Right atrium auricular region (tissue), 2 donors: ENCODE measurements at regions not wholly inside any gene's neighbourhood (a gene's known extent, or its start where the extent isn't known, plus 50 kb on each side); places are given as distances from the start of the nearest gene placed in this dataset.

Experiments
- DNase-seq: peaks from one replicate; pipeline ENCODE4 v3.0.0-alpha.2; 2019; ENCODE audit warnings: low spot score
- H3K27ac ChIP-seq, 2 donors: fragments of 200-600 bp; sonication (generic); 1 replicate in 1 of 2; 2 replicates in 1 of 2; pipeline ENCODE4 v1.5.1; 2016 to 2019
- H3K27me3 ChIP-seq, 2 donors: fragments of 200-600 bp; sonication (generic); one replicate each; pipeline versions ENCODE4 v1.5.1 to v1.6.0; 2017 to 2019
- H3K36me3 ChIP-seq: fragments of 200-600 bp; sonication (generic); one replicate; pipeline ENCODE4 v1.5.1; 2016
- H3K4me1 ChIP-seq, 2 donors: fragments of 200-600 bp; sonication (generic); one replicate each; pipeline versions ENCODE4 v1.5.1 to v1.6.0; 2017 to 2019
- H3K4me3 ChIP-seq, 2 donors: fragments of 200-600 bp; sonication (generic); 1 replicate in 1 of 2; 2 replicates in 1 of 2; pipeline ENCODE4 v1.5.1; 2017 to 2019; ENCODE audit warnings: mild to moderate bottlenecking in 1 of 2, moderate library complexity in 1 of 2
- H3K9me3 ChIP-seq, 2 donors: fragments of 200-600 bp; sonication (generic); one replicate each; pipeline ENCODE4 v1.5.1; 2019
- CTCF ChIP-seq, 2 donors: fragments of 200-600 bp; sonication (generic); IDR thresholded peaks; one replicate each; pipeline ENCODE4 v1.5.1; 2019; ENCODE audit warnings: antibody characterized with exemption in 2 of 2

GRCh38 chrX:10781847-10782530, 161.6 kb upstream of the MID1 start:
- Histone ChIP-seq H3K4me1 (no peaks in the 10 kb centered on the region), H3K4me3 (no peak overlapping the region), H3K36me3 (no peaks in the 10 kb centered on the region), H3K9me3 (no peaks in the 10 kb centered on the region), H3K27me3 (no peaks in the 10 kb centered on the region), H3K27ac (no peak overlapping the region)
- TF ChIP-seq CTCF (IDR thresholded peaks at IDR 0.05): no peak
- no peak for DNase-seq

GRCh38 chrX:10783451-10783995, 163.1 kb upstream of the MID1 start:
- no peaks in the 10 kb centered on the region for H3K9me3 ChIP-seq
- no peak overlapping the region for H3K27ac ChIP-seq
- no peak for TF ChIP-seq CTCF (IDR thresholded peaks at IDR 0.05)
- no peak for DNase-seq
- no peaks in the 10 kb centered on the region for H3K36me3 ChIP-seq
- no peak overlapping the region for H3K4me3 ChIP-seq
- no peaks in the 10 kb centered on the region for H3K4me1 ChIP-seq
- no peaks in the 10 kb centered on the region for H3K27me3 ChIP-seq

- Histone ChIP-seq H3K4me1 (no peaks in the 10 kb centered on the region), H3K27me3 (no peaks in the 10 kb centered on the region), H3K4me3 (no peak overlapping the region), H3K27ac (no peak overlapping the region), H3K9me3 (no peaks in the 10 kb centered on the region), H3K36me3 (no peaks in the 10 kb centered on the region)
- TF ChIP-seq CTCF (IDR thresholded peaks at IDR 0.05): no peak
- DNase-seq: no peak
These were observed 166.9 kb upstream of the MID1 start for GRCh38 chrX:10787264-10787663.

- H3K36me3 ChIP-seq: no peaks in the 10 kb centered on the region
- H3K4me1 ChIP-seq: no peaks in the 10 kb centered on the region
- no peak overlapping the region for H3K27ac ChIP-seq
- no peak overlapping the region for H3K4me3 ChIP-seq
- H3K9me3 ChIP-seq: no peaks in the 10 kb centered on the region
- no peak for TF ChIP-seq CTCF (IDR thresholded peaks at IDR 0.05)
- H3K27me3 ChIP-seq: no peaks in the 10 kb centered on the region
- DNase-seq: no peak
These were observed 173.8 kb upstream of the MID1 start for GRCh38 chrX:10794203-10794630.

GRCh38 chrX:10795721-10796120, 175.3 kb upstream of the MID1 start:
- Histone ChIP-seq H3K36me3 (no peaks in the 10 kb centered on the region), H3K27ac (no peak overlapping the region), H3K27me3 (no peaks in the 10 kb centered on the region)

More at GRCh38 chrX:10795721-10796120, 175.3 kb upstream of the MID1 start:
- H3K4me3 ChIP-seq: no peak overlapping the region
- no peak for TF ChIP-seq CTCF (IDR thresholded peaks at IDR 0.05)
- H3K4me1 ChIP-seq: no peaks in the 10 kb centered on the region
- no peaks in the 10 kb centered on the region for H3K9me3 ChIP-seq
- no peak for DNase-seq
